GM12865 (cell line): ENCODE measurements at regions not wholly inside any gene's neighbourhood (a gene's known extent, or its start where the extent isn't known, plus 50 kb on each side); places are given as distances from the start of the nearest gene placed in this dataset.
"Not testable (repeated sequence)": the region's sequence is repeated elsewhere in the genome, so short reads cannot be mapped to it uniquely, and the experiment has no call there.

Experiments used
- DNase-seq: peaks from one replicate; pipeline ENCODE4 v3.0.0; 2010; ENCODE audit warnings: low read depth
- H3K4me3 ChIP-seq: 2 replicates; pipeline ENCODE4 v1.5.1; 2011; ENCODE audit warnings: mild to moderate bottlenecking, low read depth, low read length, control low read depth

GRCh38 chr3:195981778-195982177, 73.4 kb upstream of the TNK2 start:
- not testable (repeated sequence) for DNase-seq, H3K4me3 ChIP-seq

- H3K4me3 ChIP-seq, DNase-seq: not testable (repeated sequence)
Observed at GRCh38 chr3:195979877-195980276, 71.5 kb upstream of the TNK2 start.

GRCh38 chr3:195978585-195978984, 70.2 kb upstream of the TNK2 start:
- DNase-seq, H3K4me3 ChIP-seq: not testable (repeated sequence)

- DNase-seq, H3K4me3 ChIP-seq: not testable (repeated sequence)
Observed at GRCh38 chr3:195976876-195977275, 68.5 kb upstream of the TNK2 start.

GRCh38 chr3:195974281-195974680, 65.9 kb upstream of the TNK2 start:
- not testable (repeated sequence) for H3K4me3 ChIP-seq, DNase-seq

- H3K4me3 ChIP-seq, DNase-seq: not testable (repeated sequence)
Observed at GRCh38 chr3:195970873-195971272, 62.5 kb upstream of the TNK2 start.

- H3K4me3 ChIP-seq, DNase-seq: not testable (repeated sequence)
Observed at GRCh38 chr3:195969838-195970776, 61.8 kb upstream of the TNK2 start.

- DNase-seq, H3K4me3 ChIP-seq: not testable (repeated sequence)
Observed at GRCh38 chr3:195969341-195969740, 61.0 kb upstream of the TNK2 start.

- not testable (repeated sequence) for DNase-seq, H3K4me3 ChIP-seq
Observed at GRCh38 chr3:195968104-195968503, 59.8 kb upstream of the TNK2 start.

GRCh38 chr3:195967387-195967720, 59.0 kb upstream of the TNK2 start:
- H3K4me3 ChIP-seq, DNase-seq: not testable (repeated sequence)

GRCh38 chr3:195966563-195967386, 58.4 kb upstream of the TNK2 start:
- DNase-seq, H3K4me3 ChIP-seq: not testable (repeated sequence)

GRCh38 chr3:195965217-195965616, 56.9 kb upstream of the TNK2 start:
- not testable (repeated sequence) for H3K4me3 ChIP-seq, DNase-seq

- not testable (repeated sequence) for H3K4me3 ChIP-seq, DNase-seq
Observed at GRCh38 chr3:195964318-195965107, 56.2 kb upstream of the TNK2 start.

- not testable (repeated sequence) for DNase-seq, H3K4me3 ChIP-seq
Observed at GRCh38 chr3:195962222-195962621, 53.9 kb upstream of the TNK2 start.

- peak; percentile 60 for DNase-seq
- H3K4me3 ChIP-seq = not testable (repeated sequence)
Observed at GRCh38 chr3:195960971-195961775, 52.8 kb upstream of the TNK2 start.

- not testable (repeated sequence) for DNase-seq, H3K4me3 ChIP-seq
Observed at GRCh38 chr3:195960164-195960563, 51.8 kb upstream of the TNK2 start.

- not testable (repeated sequence) for H3K4me3 ChIP-seq, DNase-seq
Observed at GRCh38 chr3:195959367-195960157, 51.2 kb upstream of the TNK2 start.

- not testable (repeated sequence) for DNase-seq, H3K4me3 ChIP-seq
Observed at GRCh38 chr3:195958736-195959135, 50.4 kb upstream of the TNK2 start.
